ENCODE measurements at regions not wholly inside any gene's neighbourhood (a gene's known extent, or its start where the extent isn't known, plus 50 kb on each side); places are given as distances from the start of the nearest gene placed in this dataset.

- TF ChIP-seq CTCF (IDR thresholded peaks at IDR 0.05), result no peak
- no peak overlapping the region for H3K4me3 Mint-ChIP-seq
- no peak for ATAC-seq
These were observed 215.3 kb downstream of the CALCRL start for GRCh38 chr2:187232749-187233148.

GRCh38 chr2:187230088-187230487, 218.0 kb downstream of the CALCRL start:
- H3K4me3 ChIP-seq (ENCODE audit: low read length), result no peak overlapping the region
- no peak overlapping the region for H3K27ac ChIP-seq (ENCODE audit: low read length)
- WGBS (ENCODE audit: insufficient coverage), result 96% methylated on average over 2 of the region's 3 CpGs
- H3K27me3 ChIP-seq (ENCODE audit: control insufficient read depth, insufficient read depth, low read length), result no peaks in the 10 kb centered on the region
- no peaks in the 10 kb centered on the region for H3K9me3 ChIP-seq (ENCODE audit: control insufficient read depth, insufficient read depth, low read length)
- no peak overlapping the region for H3K4me3 Mint-ChIP-seq
- H3K27ac Mint-ChIP-seq, result no peak overlapping the region
- no peaks in the 10 kb centered on the region for H3K27me3 Mint-ChIP-seq (ENCODE audit: low read depth in 2 of 2)
- peaks cover 13 to 23% of the 10 kb centered on the region in 2 donors for H3K9me3 Mint-ChIP-seq
- H3K36me3 ChIP-seq (ENCODE audit: control insufficient read depth, insufficient read depth, low read length), result no peaks in the 10 kb centered on the region
- no peaks in the 10 kb centered on the region for H3K4me1 ChIP-seq (ENCODE audit: control insufficient read depth, insufficient read depth, low read length)
- intact Hi-C loops (cut with micrococcal nuclease), result no loop called here
- no peaks in the 10 kb centered on the region for H3K36me3 Mint-ChIP-seq
- no peak for ATAC-seq
- TF ChIP-seq CTCF (IDR thresholded peaks at IDR 0.05), result no peak
- no peaks in the 10 kb centered on the region for H3K4me1 Mint-ChIP-seq
- DNase-seq, result no peak

More at GRCh38 chr2:187232749-187233148, 215.3 kb downstream of the CALCRL start:
- no peak for DNase-seq
- Mint-ChIP-seq H3K9me3 (peaks cover 16 to 23% of the 10 kb centered on the region in 2 donors), H3K27ac (no peak overlapping the region), H3K27me3 (ENCODE audit: low read depth in 2 of 2) (no peaks in the 10 kb centered on the region), H3K4me1 (no peaks in the 10 kb centered on the region), H3K36me3 (no peaks in the 10 kb centered on the region)
- no peaks in the 10 kb centered on the region for H3K4me1 ChIP-seq (ENCODE audit: control insufficient read depth, insufficient read depth, low read length)
- 75% methylated on average over 1 of the region's 1 CpG for WGBS (ENCODE audit: insufficient coverage)
- H3K36me3 ChIP-seq (ENCODE audit: control insufficient read depth, insufficient read depth, low read length), result no peaks in the 10 kb centered on the region
- H3K4me3 ChIP-seq (ENCODE audit: low read length), result no peak overlapping the region
- H3K27ac ChIP-seq (ENCODE audit: low read length), result no peak overlapping the region
- H3K27me3 ChIP-seq (ENCODE audit: control insufficient read depth, insufficient read depth, low read length), result no peaks in the 10 kb centered on the region
- H3K9me3 ChIP-seq (ENCODE audit: control insufficient read depth, insufficient read depth, low read length), result no peaks in the 10 kb centered on the region
- intact Hi-C loops (cut with micrococcal nuclease), result no loop called here

- no peak overlapping the region for H3K27ac Mint-ChIP-seq
- Histone ChIP-seq H3K27me3 (ENCODE audit: control insufficient read depth, insufficient read depth, low read length) (no peaks in the 10 kb centered on the region), H3K27ac (ENCODE audit: low read length) (no peak overlapping the region), H3K4me3 (ENCODE audit: low read length) (no peak overlapping the region), H3K36me3 (ENCODE audit: control insufficient read depth, insufficient read depth, low read length) (no peaks in the 10 kb centered on the region), H3K9me3 (ENCODE audit: control insufficient read depth, insufficient read depth, low read length) (no peaks in the 10 kb centered on the region), H3K4me1 (ENCODE audit: control insufficient read depth, insufficient read depth, low read length) (no peaks in the 10 kb centered on the region)
- no peak for TF ChIP-seq CTCF (IDR thresholded peaks at IDR 0.05)
- no peak for ATAC-seq
- no peaks in the 10 kb centered on the region for H3K4me1 Mint-ChIP-seq
- no peak overlapping the region for H3K4me3 Mint-ChIP-seq
- H3K36me3 Mint-ChIP-seq, result no peaks in the 10 kb centered on the region
- peaks cover 14 to 29% of the 10 kb centered on the region in 2 donors for H3K9me3 Mint-ChIP-seq
- 71% methylated on average over 1 of the region's 1 CpG for WGBS (ENCODE audit: insufficient coverage)
- DNase-seq, result no peak
- intact Hi-C loops (cut with micrococcal nuclease), result no loop called here
- H3K27me3 Mint-ChIP-seq (ENCODE audit: low read depth in 2 of 2), result no peaks in the 10 kb centered on the region
These were observed 219.1 kb downstream of the CALCRL start for GRCh38 chr2:187228986-187229385.

- Histone ChIP-seq H3K4me3 (ENCODE audit: low read length) (no peak overlapping the region), H3K9me3 (ENCODE audit: control insufficient read depth, insufficient read depth, low read length) (no peaks in the 10 kb centered on the region), H3K36me3 (ENCODE audit: control insufficient read depth, insufficient read depth, low read length) (no peaks in the 10 kb centered on the region), H3K4me1 (ENCODE audit: control insufficient read depth, insufficient read depth, low read length) (no peaks in the 10 kb centered on the region), H3K27ac (ENCODE audit: low read length) (no peak overlapping the region), H3K27me3 (ENCODE audit: control insufficient read depth, insufficient read depth, low read length) (no peaks in the 10 kb centered on the region)
- H3K4me1 Mint-ChIP-seq, result no peaks in the 10 kb centered on the region
- peaks cover 10 to 24% of the 10 kb centered on the region in 2 donors for H3K9me3 Mint-ChIP-seq
- WGBS (ENCODE audit: insufficient coverage), result 100% methylated on average over 2 of the region's 3 CpGs
- H3K27me3 Mint-ChIP-seq (ENCODE audit: low read depth in 2 of 2), result no peaks in the 10 kb centered on the region
- ATAC-seq (no peak), DNase-seq (no peak)
- TF ChIP-seq CTCF (IDR thresholded peaks at IDR 0.05), result no peak
- H3K27ac Mint-ChIP-seq, result no peak overlapping the region
- no peaks in the 10 kb centered on the region for H3K36me3 Mint-ChIP-seq
- intact Hi-C loops (cut with micrococcal nuclease), result no loop called here
- no peak overlapping the region for H3K4me3 Mint-ChIP-seq
These were observed 223.1 kb downstream of the CALCRL start for GRCh38 chr2:187224989-187225388.

Data from natural killer cell (primary cell).